ENCODE measurements at regions not wholly inside any gene's neighbourhood (a gene's known extent, or its start where the extent isn't known, plus 50 kb on each side); places are given as distances from the start of the nearest gene placed in this dataset.

DNA sequence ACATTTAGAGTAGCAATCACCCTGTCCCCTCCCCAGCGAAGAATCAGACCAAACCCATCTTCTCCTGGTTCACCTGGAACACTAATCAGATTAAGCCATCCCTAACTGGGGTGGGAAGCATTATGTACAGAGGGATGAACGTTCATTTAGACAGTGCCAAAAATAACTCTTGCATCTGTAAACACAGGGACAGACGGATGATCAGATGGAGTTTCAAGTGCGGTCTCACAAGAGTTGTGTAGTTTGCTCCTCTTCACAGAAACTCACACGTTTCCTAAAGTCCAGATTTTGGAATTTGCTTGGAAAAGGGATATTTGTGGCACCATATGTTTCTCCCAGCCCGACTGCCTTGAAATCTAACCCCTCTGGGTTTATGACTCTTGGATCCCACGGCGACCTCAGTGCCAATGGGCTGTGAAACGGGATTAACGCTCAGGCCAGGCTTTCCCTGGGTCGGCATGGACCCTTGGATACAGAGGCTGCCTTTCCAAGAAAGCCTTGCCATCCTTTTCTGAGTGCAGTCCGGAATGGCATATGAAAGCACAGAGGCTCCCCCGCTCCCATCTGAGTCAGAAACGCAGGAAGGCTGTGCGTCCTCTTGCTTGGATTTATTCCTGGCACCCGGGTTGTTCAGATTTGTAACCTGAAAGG lies 293.2 kb upstream of the HABP2 start:
- no peak for DNase-seq (ENCODE audit: low read depth in 2 of 2)

DNA sequence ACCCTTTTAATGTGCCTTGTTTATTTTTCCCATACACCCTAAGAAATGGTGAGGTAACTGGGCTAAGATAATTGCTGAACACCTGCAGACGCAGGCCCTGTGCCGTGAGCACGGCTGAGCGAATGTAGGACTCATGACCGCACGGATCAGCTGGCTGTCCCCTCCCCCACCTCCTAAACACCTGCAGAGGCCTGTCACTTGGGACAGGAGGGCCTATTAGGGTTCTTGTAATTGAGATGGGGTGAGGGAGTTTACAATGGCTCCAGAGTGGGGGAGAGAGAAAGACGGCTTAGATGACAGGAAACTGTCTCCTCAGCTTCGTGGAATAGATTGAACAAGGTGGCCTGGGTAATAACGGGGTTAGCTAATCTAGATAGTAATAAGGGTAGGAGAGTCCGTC lies 291.7 kb upstream of the HABP2 start:
- DNase-seq (ENCODE audit: low read depth in 2 of 2), result no peak

DNA sequence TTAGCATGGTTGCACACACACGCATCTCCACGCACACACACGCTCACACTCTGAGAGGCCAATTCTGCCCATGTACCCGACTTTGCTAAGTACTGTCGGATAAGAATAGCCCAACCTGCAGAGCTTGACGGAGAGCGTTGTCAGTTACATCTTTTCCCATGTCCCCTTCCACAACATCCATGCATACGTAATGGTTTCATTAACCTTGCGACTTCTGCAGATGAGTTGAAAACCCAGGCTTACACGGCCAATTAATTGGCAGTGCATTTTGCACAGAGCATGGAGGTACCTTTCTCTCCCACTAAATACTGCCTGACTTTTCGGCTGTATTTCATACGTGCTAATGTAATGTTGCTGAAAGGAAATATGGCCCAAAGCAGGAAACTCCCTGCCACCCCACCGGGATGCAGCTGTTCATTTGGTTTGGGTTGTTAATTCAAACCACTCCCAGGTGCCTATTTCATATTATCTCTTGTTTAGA lies 291.2 kb upstream of the HABP2 start:
- DNase-seq (ENCODE audit: low read depth in 2 of 2), result peak in 1 of 2 donors; percentile 6

DNA sequence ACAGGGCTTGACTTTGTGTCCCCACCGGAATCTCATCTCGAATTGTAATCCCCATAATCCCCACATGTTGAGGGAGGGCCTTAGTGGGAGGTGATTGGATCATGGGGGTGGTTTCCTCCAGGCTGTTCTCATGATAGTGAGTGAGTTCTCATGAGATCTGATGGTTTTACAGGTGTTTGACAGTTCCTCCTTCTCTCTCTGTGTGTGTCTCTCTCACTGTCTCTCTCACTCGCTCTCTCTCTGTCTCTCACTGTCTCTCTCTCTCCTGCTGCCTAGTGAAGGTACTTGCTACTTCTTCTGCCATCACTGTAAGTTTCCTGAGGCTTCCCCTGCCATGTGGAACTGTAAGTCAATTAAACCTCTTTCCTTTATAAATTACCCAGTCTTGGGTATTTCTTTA lies 289.8 kb upstream of the HABP2 start:
- no peak for DNase-seq (ENCODE audit: low read depth in 2 of 2)

DNA sequence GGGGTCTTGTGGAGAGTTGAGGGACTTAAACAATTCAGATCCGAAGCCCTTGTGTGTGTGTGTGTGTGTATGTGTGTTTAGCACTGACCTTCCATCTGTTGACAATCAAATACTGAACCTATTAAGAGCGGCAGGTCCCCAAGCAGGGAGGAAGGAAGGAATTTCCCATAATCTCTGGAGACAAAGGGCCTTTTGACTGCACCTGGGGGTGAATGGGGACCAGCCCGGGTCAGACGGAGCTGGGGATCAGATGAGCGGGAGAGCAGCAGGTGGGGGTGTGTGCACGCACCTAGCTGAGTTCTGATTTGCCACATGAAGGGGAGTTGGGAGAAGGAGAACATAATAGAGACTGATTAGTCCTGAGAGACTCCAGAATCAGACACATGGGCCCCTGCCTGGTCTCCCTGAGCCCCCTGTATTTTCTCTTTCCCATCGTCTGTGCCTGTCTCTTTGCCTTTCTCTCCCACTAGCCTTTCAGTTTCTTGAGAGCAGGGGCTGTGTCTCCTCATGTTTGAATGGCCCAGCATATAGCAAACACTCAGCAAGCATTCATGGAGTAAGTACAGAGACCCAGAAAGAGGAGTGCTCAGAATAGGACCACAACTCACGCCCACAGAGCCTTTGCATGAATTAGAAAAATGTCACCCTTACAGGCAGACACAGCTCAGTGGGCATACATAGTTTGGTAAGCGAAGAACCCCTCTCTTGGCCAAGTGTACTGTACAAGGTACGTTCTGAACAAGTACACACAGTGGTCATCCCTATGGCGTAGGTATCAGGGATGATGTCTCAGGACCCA lies 288.3 kb upstream of the HABP2 start:
- no peak for DNase-seq (ENCODE audit: low read depth in 2 of 2)

DNA sequence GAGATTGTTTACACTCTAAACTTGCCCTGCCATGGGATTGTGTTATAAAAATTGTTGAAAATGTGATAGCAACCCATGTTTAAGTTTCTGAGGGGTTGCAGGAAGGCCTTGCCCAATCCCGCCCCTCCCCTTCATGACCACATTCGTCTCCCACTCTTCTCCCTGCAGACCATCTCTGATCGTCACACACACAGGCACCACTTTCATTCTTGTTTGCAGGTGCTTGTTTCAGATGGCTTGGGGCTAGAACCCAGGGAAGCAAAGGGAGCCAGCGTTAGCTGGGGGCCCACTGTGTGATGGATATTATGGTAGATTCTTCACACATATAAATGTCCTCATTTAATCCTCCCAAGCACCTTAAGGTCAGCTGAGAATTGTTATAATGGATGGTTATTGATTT lies 286.7 kb upstream of the HABP2 start:
- no peak for DNase-seq (ENCODE audit: low read depth in 2 of 2)

DNA sequence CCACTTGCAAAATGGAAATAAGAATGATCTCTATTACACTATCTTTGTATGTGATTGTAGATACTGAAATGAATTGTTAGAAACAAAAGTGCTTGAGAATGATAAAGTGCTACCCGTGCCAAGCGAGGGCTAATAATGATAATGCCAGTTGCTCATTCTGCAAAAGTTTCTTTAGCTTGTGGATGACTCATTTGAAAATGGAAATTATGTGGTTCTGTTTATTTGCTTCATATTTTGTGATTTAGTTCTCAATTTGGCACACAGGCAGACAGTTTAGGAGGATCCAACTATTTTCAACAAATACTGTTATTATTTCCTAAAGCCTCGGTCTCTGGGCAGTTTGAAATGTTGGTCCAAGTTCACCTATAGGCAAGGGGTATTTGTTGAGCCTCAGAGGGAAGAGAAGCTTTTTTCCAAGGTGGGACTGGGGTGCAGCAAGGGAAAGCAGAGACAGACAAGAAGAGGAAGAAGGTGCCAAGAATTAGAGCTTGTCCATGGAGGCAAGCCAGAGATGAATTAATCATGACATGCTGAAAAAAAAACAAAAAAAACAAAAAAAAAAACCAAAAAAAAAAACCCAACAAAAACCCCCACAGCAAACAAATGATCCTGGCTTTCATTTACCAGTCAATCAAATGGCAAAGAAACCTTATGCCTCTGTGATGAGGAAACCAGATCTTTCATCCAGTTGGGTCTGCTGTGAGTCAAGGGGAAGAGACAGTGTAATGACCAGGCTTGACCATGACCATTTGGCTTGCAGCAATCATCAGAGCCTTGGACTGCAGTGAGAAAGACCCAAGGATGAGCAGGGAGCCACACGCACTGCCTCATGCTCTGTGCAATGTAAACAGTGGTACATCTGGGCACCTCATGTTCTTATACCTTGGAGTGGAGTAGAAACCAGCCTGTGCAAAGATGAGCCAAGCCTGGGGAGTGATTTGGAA lies 285.0 kb upstream of the HABP2 start:
- DNase-seq (ENCODE audit: low read depth in 2 of 2), result no peak

DNA sequence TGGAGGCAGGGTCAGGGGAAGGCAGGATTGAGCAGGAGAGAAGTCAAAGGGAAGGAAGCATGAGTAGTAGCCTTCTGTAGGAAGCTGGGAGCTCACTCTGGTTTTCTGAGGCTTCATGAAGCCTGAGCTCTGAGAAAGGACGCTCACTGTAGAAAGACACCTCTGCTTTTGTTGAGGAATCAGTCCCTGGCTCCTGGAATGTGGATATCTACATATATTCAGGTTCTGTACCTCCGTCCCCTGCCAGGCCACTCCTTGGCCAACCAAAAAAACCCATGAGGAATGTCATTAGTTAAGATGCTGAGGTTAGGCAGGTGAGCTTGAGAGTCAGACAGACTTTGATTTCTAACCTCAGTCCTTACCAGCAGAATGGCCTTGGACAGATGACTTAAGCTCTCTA lies 283.5 kb upstream of the HABP2 start:
- no peak for DNase-seq (ENCODE audit: low read depth in 2 of 2)

DNA sequence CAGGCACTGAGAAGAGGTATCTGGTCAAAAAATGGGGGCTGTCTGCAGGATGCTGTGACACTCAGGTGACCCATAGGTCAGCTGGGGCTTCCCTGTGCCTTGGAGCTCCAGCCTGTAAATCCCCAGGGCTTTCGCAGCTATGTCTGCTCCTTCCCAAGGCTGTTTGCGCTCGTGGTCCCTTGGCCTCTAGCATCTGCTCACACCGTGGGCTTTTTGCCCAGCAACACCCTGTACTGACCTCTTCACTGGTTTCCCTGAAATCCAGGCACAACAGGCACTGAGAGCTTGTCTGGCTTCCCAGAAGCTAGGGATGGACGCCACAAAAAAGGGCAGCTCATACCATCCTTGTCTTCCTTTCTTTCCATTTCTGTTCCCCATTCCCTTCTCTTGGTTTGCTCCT lies 280.3 kb upstream of the HABP2 start:
- no peak for DNase-seq (ENCODE audit: low read depth in 2 of 2)

DNA sequence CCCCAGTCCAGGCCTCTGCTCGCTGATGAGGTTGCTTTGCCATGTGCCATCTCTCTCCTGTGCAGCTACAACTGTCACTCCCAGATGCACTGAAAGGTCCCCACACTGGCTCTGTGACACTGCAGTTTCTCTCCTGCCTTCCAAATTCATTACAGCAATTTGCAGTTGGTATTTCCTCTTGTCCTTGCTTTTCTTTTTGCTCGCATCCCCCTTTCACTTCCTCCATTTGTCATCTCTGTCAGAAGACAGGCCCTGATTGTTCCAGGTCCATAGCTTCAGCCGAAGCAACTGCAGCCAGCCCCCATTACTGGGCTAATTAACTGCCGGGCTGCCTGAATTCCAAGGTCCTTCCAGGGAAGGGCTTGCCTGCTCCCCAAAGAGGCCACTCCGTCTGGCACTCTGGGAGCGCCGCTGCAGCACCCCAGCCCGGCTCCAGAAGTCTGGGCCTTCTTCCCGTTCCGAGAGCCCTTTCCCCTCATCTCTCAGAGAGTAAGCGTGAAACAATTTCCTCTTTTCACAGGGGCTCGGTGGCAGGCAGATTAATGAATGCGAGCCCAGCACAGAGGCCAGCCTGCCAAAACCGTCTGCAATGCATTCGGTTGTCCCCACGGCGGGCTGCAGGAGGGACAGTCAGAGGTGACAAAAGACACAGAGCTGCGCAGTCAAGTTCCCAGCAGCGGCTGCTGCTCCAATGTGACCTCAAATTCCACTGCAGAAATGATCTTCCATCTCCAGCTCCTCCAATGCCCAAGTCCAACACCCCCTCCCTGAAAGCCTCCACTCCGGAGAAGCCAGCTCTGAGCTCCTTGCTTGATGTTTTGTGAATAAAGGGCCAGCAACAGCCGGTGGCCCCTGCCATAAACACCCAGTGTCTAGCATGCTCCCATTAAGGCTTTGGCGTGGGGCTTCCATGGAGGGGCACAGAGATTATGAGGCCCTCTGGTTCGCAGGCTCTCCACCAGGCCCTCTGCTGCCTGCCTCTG lies 279.4 kb upstream of the HABP2 start:
- DNase-seq (ENCODE audit: low read depth in 2 of 2), result peak in 1 of 2 donors; percentile 37

DNA sequence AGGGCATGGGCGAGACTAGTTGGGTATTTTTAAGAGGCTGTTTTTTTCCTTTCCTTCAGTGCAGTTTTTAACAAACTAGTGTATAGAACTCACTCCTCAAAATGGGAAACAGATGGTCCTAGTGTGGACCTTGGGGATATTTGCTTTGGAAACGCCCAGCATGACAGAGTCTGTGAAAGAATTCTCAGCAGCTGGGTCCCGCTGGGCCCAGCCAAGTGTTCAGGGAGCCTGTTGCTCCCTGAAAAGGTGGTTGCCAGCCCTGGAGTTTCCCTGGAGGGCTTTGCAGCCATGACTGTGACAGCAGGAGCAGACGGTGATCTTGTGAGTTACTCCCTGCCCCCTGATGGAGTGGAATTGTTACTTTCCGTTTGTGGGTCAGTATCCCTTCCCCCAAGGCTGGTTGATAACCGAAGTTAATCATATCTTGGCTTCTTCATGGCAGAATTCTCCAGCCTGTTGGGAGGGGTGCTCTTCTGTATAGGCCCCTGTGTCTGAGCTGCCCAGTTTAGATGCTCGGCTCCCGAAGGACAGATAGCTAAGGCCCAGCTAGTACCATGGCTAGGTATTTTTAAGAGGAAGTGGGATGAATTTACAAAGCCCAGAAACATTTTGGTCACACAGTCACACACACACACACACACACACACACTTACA lies 278.6 kb upstream of the HABP2 start:
- peak in 1 of 2 donors; percentile 36 for DNase-seq (ENCODE audit: low read depth in 2 of 2)

DNA sequence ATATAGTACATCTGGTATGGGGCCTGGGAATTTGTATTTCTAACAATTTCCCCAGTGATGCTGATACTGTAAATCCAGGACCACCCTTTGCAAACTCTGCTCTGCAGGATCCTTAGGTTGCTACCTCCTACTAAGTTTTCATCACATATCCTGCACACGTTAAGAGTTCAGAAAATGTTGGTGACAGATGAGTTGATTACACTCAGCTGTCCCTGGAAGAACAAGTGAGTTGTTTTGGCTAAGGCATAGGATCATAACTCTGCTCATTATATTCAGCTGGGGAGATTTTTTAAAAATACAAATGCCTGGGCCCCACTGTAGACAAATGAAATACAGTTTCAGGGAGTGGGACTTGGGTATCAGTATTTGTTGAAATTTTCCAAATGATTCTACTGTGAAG lies 274.6 kb upstream of the HABP2 start:
- DNase-seq (ENCODE audit: low read depth in 2 of 2), result no peak

DNA sequence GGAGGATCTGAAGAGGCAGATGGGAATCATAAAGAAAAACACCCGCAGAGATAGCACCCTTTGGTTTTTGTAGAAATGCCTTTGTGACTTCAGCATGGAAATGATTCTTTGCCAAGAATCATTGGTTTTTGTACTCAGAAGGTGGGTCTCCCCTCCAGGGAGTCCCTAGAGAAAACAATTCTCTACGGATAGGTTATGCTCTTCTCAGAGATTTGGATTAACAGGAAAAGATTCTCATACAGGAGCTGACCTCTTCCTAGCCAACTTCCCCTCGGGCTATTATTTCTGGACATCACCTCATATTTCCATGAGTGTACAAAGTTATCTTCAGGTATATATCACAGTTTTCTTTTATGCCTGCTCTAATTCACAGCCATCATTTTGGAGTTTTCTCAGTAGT lies 274.2 kb upstream of the HABP2 start:
- DNase-seq (ENCODE audit: low read depth in 2 of 2), result peak; percentile 20 to 51

DNA sequence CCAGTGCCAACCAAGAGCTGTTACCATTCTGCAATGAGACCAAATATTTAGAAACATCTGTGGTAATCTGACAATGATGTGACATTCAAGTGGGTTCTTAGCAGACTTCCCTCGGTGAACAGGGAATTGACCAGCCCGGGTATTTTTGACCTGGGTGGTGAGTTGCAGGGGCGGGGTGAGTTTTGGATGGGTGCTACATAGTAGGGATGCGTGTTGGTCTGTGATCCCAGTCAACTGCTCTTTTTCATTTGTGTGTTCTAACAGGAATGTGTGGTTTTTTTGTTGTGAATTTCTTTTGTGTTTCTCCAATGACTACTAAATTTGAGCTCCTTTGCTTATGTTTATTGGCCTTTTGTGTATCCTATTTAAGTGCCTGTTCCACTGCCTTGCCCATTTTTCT lies 273.6 kb upstream of the HABP2 start:
- no peak for DNase-seq (ENCODE audit: low read depth in 2 of 2)

DNA sequence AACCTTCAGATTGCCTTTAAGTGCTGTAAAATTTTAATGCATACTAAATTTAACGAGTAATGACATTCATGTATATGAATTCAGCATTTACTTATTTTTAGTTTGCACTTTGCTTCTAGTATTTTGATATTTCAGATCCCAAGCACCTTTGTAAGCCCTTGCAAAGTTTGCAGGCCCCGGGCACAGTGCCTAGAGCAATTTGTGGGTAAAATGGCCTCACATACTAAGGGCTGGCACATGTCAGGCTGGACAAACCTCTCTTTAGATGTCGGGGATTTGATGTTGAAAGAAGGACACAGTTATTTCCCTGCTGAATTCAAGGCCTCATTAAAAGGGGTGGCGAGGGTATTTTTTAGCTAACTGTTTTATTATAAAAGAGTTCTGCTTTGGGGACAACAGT lies 270.3 kb upstream of the HABP2 start:
- DNase-seq (ENCODE audit: low read depth in 2 of 2), result no peak

DNA sequence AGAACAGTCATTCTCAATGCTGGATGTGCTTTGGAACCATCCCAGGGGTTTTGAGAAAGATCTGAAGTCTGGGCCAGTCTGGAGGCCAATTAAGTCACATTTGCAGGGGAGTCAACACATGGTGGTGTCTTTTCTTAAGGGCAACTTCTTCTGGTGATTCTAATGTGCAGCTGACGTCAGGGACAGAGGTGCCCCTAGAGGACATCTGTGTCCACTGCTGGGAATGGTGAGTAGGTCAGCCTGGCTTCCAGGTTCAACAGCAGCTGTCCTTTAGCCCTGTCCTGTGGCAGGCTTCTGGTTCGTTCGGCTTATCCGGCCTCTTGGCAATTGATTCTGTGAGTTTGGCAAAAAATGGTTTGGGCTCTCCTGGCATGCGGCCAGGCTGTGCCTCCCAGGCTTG lies 269.7 kb upstream of the HABP2 start:
- no peak for DNase-seq (ENCODE audit: low read depth in 2 of 2)

DNA sequence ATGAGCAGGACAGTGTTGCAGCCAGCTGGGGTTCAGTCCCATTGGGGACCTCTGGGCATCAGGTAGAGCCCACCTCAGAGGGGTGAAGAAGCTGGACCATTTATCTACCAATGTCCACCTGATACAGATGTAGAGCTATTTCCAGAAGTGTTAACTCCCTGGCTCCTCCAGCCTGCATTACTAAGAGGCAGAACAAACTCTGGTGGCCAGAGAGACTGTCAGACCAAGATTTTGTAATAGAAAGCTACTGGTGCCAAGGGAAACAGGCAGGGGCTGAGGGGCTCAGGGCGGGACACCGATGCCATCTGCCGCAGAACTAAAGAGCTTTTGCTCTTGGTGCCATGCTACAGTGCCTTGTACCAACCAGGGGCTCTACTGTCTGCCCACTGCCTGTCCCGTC lies 268.2 kb upstream of the HABP2 start:
- no peak for DNase-seq (ENCODE audit: low read depth in 2 of 2)

DNA sequence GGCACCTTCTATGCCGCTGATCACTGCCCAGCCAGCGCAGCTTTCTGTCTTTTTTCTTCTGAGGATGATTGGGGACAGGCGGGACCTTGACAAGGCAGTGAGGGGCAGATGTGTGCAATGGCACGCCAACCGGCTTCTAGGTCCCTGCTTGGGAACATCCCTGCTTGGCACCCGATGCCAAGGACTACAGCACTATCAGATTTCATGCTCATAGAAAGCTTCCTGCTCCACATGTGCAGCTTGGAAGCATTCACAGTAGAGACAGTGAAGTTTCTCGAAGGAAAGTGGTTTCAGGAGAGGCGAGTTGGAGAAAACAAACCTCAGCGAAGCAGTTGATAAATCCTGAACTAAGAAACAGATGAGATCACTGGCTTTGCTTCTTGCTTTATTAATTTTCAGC lies 267.5 kb upstream of the HABP2 start:
- no peak for DNase-seq (ENCODE audit: low read depth in 2 of 2)

DNA sequence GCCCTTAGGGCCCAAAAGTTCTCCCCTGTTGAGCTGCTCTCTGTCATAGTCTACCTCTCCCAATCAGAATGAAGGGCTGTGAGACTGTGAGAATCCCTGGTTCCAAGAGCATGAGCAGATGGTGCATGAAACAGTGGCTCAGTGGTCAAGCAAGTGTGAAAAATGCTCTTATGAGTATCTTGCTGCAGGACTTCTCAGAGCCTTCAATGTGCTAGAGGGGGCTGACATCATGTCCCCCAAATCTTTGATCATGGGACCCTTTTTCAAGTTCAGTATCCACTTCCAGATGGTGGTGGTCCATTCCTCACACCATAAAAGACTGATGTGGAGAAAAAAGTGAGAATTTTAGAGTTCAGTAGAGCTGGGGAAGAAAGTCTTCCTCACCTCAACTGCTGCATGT lies 265.3 kb upstream of the HABP2 start:
- DNase-seq (ENCODE audit: low read depth in 2 of 2), result no peak

DNA sequence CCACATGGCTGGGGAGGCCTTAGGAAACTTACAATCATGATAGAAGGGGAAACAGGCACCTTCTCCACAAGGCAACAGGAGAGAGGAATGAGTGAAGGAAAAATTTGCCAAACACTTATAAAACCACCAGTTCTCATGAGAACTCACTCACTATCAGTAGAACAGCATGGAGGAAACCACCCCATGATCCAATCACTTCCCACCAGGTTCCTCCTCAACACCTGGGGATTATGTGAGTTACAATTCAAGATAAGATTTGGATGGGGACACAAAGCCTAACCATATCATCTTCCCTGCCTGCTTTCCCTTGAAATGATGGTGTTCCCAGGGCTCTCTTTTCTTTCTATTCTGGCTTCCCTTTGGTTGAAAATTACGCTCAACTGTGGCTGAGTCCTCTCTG lies 262.7 kb upstream of the HABP2 start:
- no peak for DNase-seq (ENCODE audit: low read depth in 2 of 2)

Data from dermis microvascular lymphatic vessel endothelial cell (primary cell).